IMR-90 (cell line): ENCODE measurements at regions not wholly inside any gene's neighbourhood (a gene's known extent, or its start where the extent isn't known, plus 50 kb on each side); places are given as distances from the start of the nearest gene placed in this dataset.

ENCODE experiments used
- BHLHE40 ChIP-seq: fragments of 150-350 bp; IDR thresholded peaks from 2 replicates; pipeline ENCODE4 v1.6.1; 2016; ENCODE audit warnings: mild to moderate bottlenecking, low read depth, low read length
- CEBPB ChIP-seq: IDR thresholded peaks from 2 replicates; pipeline ENCODE4 v1.6.1; 2012; ENCODE audit warnings: low read depth, low read length, improper control_type of control experiment
- CTCF ChIP-seq: conservative IDR thresholded peaks from 2 replicates; pipeline ENCODE4 v1.5.1; 2012; ENCODE audit warnings: mild to moderate bottlenecking, low read depth, low read length, improper control_type of control experiment
- MAZ ChIP-seq: IDR thresholded peaks from 2 replicates; pipeline ENCODE4 v1.6.1; 2012; ENCODE audit warnings: low read depth, mild to moderate bottlenecking, low read length, improper control_type of control experiment, moderate library complexity, borderline replicate concordance
- POLR2A ChIP-seq: IDR thresholded peaks from 2 replicates; pipeline ENCODE4 v1.6.1; 2012; ENCODE audit warnings: mild to moderate bottlenecking, low read depth, low read length
- RAD21 ChIP-seq: IDR thresholded peaks from 2 replicates; pipeline ENCODE4 v1.6.1; 2012; ENCODE audit warnings: low read length, improper control_type of control experiment
- RCOR1 ChIP-seq: IDR thresholded peaks from 2 replicates; pipeline ENCODE4 v1.6.1; 2012; ENCODE audit warnings: mild to moderate bottlenecking, low read length, improper control_type of control experiment; ENCODE audit not compliant: insufficient replicate concordance

DNA sequence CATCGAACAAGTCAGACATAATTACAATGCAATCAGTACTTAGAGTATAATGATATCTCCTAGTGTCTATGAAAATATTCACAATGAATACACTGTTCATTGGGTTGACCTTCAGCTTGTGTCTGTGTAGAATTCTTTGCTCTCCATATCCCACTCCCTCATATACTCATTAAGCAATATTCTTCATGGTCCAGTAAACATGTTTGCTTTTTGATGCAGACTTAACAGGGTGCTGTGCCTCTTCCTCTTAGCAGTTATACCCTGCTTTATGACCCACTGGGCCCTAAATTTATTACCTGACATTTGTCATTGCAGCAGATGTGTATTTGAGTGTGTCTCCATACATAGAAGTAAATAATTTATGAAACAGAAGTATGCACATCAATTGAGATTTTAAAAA lies 352.5 kb upstream of the CCDC179 start:
- TF ChIP-seq CTCF: no peak
- TF ChIP-seq RAD21: no peak
- no peak for TF ChIP-seq POLR2A
- no peak for TF ChIP-seq BHLHE40
- no peak for TF ChIP-seq CEBPB
- TF ChIP-seq MAZ: no peak
- no peak for TF ChIP-seq RCOR1
